PC-9 (cell line): ENCODE measurements at regions not wholly inside any gene's neighbourhood (a gene's known extent, or its start where the extent isn't known, plus 50 kb on each side); places are given as distances from the start of the nearest gene placed in this dataset.

Source experiments
- BruUV-seq: library from RNA; stranded (reverse); fragments of 400-500 nt; replicated peaks from 2 replicates; lab custom pipeline; 2021; lab: Mats Ljungman, UMichigan
- CTCF ChIA-PET: fragments of 300-600 bp; sonication (Branson Sonifier 250); formaldehyde crosslinking; loops from one replicate; lab custom pipeline; 2022; ENCODE audit warnings: antibody characterized with exemption; lab: Charles Lee
- POLR2A ChIA-PET: fragments of 300-600 bp; sonication (Branson Sonifier 250); formaldehyde crosslinking; loops from one replicate; lab custom pipeline; 2022; ENCODE audit warnings: antibody characterized with exemption; ENCODE audit not compliant: unreplicated experiment; lab: Charles Lee
- DNase-seq, 2 experiments: peaks; one replicate each; pipeline versions ENCODE4 v3.0.0 to v3.0.0-alpha.2; 2015 to 2022; ENCODE audit warnings: mixed read lengths in 1 of 2
- H2AFZ ChIP-seq: fragments of 200-600 bp; sonication (generic); 2 replicates; pipeline ENCODE4 v1.8.1; 2017; ENCODE audit warnings: antibody characterized with exemption
- H3F3A ChIP-seq: fragments of 200-600 bp; sonication (generic); 2 replicates; pipeline ENCODE4 v1.8.1; 2017; ENCODE audit warnings: antibody characterized with exemption, mild to moderate bottlenecking, low read depth; ENCODE audit not compliant: insufficient read depth
- H3K27ac ChIP-seq: fragments of 200-600 bp; sonication (generic); 2 replicates; pipeline ENCODE4 v1.6.1; 2016; ENCODE audit warnings: mixed run types
- H3K27me3 ChIP-seq: fragments of 200-600 bp; sonication (generic); 2 replicates; pipeline ENCODE4 v1.6.1; 2016; ENCODE audit warnings: low read depth, mixed run types; ENCODE audit not compliant: insufficient read depth
- H3K36me3 ChIP-seq: fragments of 200-600 bp; sonication (generic); 2 replicates; pipeline ENCODE4 v1.6.1; 2016; ENCODE audit warnings: low read depth, mixed run types
- H3K4me1 ChIP-seq: fragments of 200-600 bp; sonication (generic); replicated peaks from 2 replicates; pipeline ENCODE4 v1.6.1; 2016; ENCODE audit warnings: mixed run types; ENCODE audit not compliant: insufficient read depth
- H3K4me2 ChIP-seq: fragments of 200-600 bp; sonication (generic); 2 replicates; pipeline ENCODE4 v1.6.1; 2017; ENCODE audit warnings: mixed run types
- H3K4me3 ChIP-seq: fragments of 200-600 bp; sonication (generic); 2 replicates; pipeline ENCODE4 v1.6.1; 2016; ENCODE audit warnings: mixed run types
- H3K79me2 ChIP-seq: fragments of 200-600 bp; sonication (generic); 2 replicates; pipeline ENCODE4 v1.6.1; 2017; ENCODE audit warnings: low read depth, mixed run types
- H3K9me2 ChIP-seq: fragments of 200-600 bp; sonication (generic); 2 replicates; pipeline ENCODE4 v1.8.1; 2017; ENCODE audit warnings: mild to moderate bottlenecking; ENCODE audit not compliant: insufficient read depth
- H3K9me3 ChIP-seq: fragments of 200-600 bp; sonication (generic); 2 replicates; pipeline ENCODE4 v1.8.1; 2016; ENCODE audit warnings: low read depth; ENCODE audit not compliant: insufficient read depth
- H4K20me1 ChIP-seq: fragments of 200-600 bp; sonication (generic); 2 replicates; pipeline ENCODE4 v1.8.1; 2017; ENCODE audit not compliant: insufficient read depth
- EZH2 ChIP-seq: fragments of 200-600 bp; sonication (generic); IDR thresholded peaks from 2 replicates; pipeline ENCODE4 v1.8.0; 2017; ENCODE audit warnings: antibody characterized with exemption, low read depth
- intact Hi-C: fragments of 100-400 bp; cut with micrococcal nuclease; formaldehyde crosslinking; loops from one replicate; pipeline ENCODE4 v1.10.0; 2022; ENCODE audit not compliant: unreplicated experiment
- TF ChIP-seq, protein P1 (sequence below): fragments of 200-600 bp; sonication (generic); conservative IDR thresholded peaks from 2 replicates; pipeline ENCODE4 v1.6.1; 2017; ENCODE audit warnings: mixed run types, antibody characterized with exemption, mild to moderate bottlenecking, moderate library complexity

DNA sequence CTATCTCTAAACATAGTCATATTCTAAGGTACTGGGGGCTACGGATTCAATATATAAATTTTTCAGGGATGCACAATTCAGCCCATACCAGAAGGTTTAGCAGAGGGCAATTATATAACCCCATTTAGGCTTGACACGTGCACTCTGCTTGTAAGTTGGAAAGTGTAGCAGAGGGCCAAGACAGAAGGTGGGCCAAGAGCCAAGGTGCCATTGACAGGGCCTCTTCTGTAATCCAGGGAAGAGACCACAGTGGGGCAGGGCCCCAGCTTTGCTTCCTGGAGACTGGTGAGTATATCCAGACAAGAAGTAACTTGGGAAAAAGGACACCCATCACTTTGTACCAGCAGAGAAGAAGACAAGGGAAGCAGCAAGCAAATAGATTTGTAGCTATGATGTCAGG lies 672.4 kb upstream of the MARCKS start:
- H4K20me1 ChIP-seq: no peaks in the 10 kb centered on the region
- CTCF ChIA-PET: no interaction called here
- POLR2A ChIA-PET: interaction anchor here (0.6 kb wide), 1 partner anchor 178 kb away, joined by 22 read pairs; no protein-coding TSS in a partner anchor
- peaks cover 18% of the 10 kb centered on the region for H3K4me1 ChIP-seq
- H3K4me3 ChIP-seq: no peak overlapping the region
- no peak overlapping the region for H3K4me2 ChIP-seq
- H3K9me3 ChIP-seq: peaks cover 21% of the 10 kb centered on the region; the same call in 1 of the 2 replicates
- H3F3A ChIP-seq: peaks cover 15% of the 10 kb centered on the region
- H3K9me2 ChIP-seq: no peaks in the 10 kb centered on the region
- H3K27ac ChIP-seq: no peak overlapping the region
- H3K36me3 ChIP-seq: no peaks in the 10 kb centered on the region
- no peaks in the 10 kb centered on the region for H3K27me3 ChIP-seq
- no peak for DNase-seq
- no peak for TF ChIP-seq EZH2
- TF ChIP-seq, protein P1, sequence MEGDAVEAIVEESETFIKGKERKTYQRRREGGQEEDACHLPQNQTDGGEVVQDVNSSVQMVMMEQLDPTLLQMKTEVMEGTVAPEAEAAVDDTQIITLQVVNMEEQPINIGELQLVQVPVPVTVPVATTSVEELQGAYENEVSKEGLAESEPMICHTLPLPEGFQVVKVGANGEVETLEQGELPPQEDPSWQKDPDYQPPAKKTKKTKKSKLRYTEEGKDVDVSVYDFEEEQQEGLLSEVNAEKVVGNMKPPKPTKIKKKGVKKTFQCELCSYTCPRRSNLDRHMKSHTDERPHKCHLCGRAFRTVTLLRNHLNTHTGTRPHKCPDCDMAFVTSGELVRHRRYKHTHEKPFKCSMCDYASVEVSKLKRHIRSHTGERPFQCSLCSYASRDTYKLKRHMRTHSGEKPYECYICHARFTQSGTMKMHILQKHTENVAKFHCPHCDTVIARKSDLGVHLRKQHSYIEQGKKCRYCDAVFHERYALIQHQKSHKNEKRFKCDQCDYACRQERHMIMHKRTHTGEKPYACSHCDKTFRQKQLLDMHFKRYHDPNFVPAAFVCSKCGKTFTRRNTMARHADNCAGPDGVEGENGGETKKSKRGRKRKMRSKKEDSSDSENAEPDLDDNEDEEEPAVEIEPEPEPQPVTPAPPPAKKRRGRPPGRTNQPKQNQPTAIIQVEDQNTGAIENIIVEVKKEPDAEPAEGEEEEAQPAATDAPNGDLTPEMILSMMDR: no peak
- no TSS peak for BruUV-seq
- H2AFZ ChIP-seq: no peak overlapping the region
- intact Hi-C loops: no loop called here
- H3K79me2 ChIP-seq: no peaks in the 10 kb centered on the region

DNA sequence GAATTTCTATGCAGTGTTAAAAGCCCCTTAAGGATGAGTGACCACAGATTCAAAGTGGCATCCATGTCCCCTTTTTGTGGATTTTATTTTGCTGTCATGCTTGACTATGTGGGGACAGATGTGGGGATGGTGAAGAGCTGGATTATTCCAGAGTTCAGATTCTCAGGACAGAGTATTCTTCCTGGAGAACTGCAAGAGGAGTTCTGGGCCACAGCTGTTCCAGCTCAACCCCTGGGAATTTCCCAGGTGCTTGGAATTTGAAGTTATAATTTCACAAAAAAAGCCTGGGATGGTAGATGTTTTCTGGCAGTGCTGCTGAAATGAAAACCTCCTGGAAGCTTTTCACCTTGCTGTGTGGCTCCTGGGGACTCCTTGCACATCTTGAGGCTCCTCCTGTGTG lies 671.8 kb upstream of the MARCKS start:
- BruUV-seq: no TSS peak
- intact Hi-C loops: no loop called here
- H3K79me2 ChIP-seq: no peaks in the 10 kb centered on the region

DNA sequence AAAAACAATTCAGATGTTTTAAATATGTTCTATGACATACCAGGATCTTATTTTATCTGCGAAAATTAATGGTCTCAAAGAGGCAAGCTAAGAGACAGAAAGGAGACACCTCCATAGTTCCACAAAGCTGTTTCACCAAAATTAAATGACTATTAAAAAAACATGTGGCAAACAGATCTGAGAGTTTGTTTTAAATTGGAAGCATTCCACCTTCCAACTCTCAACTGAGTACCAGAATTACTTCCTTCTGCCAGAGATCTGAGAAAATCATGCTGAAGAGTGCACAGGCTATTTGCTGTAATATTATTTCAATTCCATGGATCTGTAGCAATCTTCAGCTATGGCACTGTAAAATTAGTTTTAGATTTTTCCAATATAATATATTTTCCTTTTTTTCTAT lies 669.5 kb upstream of the MARCKS start:
- Histone ChIP-seq H3K27me3 (no peaks in the 10 kb centered on the region), H4K20me1 (no peaks in the 10 kb centered on the region), H3K4me1 (peaks cover 6% of the 10 kb centered on the region), H3K79me2 (no peaks in the 10 kb centered on the region), H2AFZ (no peak overlapping the region), H3K36me3 (no peaks in the 10 kb centered on the region), H3F3A (peaks cover 6% of the 10 kb centered on the region), H3K9me3 (0 out of 2 replicates have a peak, but pooled peaks cover 10% of the 10 kb centered on the region), H3K4me3 (no peak overlapping the region), H3K9me2 (no peaks in the 10 kb centered on the region), H3K27ac (no peak overlapping the region), H3K4me2 (no peak overlapping the region)
- intact Hi-C loops: no loop called here
- BruUV-seq: no TSS peak
- POLR2A ChIA-PET: no interaction called here
- CTCF ChIA-PET: no interaction called here
- TF ChIP-seq, protein P1: no peak
- no peak for TF ChIP-seq EZH2
- DNase-seq: no peak

More for the DNA sequence above, 671.8 kb upstream of the MARCKS start:
- CTCF ChIA-PET: no interaction called here
- H3F3A ChIP-seq: peaks cover 15% of the 10 kb centered on the region
- peaks cover 18% of the 10 kb centered on the region for H3K4me1 ChIP-seq
- no peaks in the 10 kb centered on the region for H3K27me3 ChIP-seq
- no peak for TF ChIP-seq EZH2
- TF ChIP-seq, protein P1: no peak
- no peak overlapping the region for H2AFZ ChIP-seq
- no peaks in the 10 kb centered on the region for H3K36me3 ChIP-seq
- H3K27ac ChIP-seq: no peak overlapping the region
- peaks cover 21% of the 10 kb centered on the region; the same call in 1 of the 2 replicates for H3K9me3 ChIP-seq
- no peaks in the 10 kb centered on the region for H4K20me1 ChIP-seq
- H3K4me3 ChIP-seq: no peak overlapping the region
- POLR2A ChIA-PET: no interaction called here
- no peak for DNase-seq
- H3K4me2 ChIP-seq: no peak overlapping the region
- no peaks in the 10 kb centered on the region for H3K9me2 ChIP-seq
